Tibial nerve (tissue), 4 donors: ENCODE measurements at regions not wholly inside any gene's neighbourhood (a gene's known extent, or its start where the extent isn't known, plus 50 kb on each side); places are given as distances from the start of the nearest gene placed in this dataset.

Experiments used
- DNase-seq, 2 donors: peaks; one replicate each; pipeline ENCODE4 v3.0.0-alpha.2; 2019; ENCODE audit warnings: low spot score in 2 of 2
- H3K27ac ChIP-seq, 4 donors: fragments of 200-600 bp; sonication (generic) in 3 of 4; one replicate each; pipeline ENCODE4 v1.5.1; 2017 to 2019; ENCODE audit warnings: mild to moderate bottlenecking in 1 of 4
- H3K27me3 ChIP-seq, 2 donors: fragments of 200-600 bp; sonication (generic) in 1 of 2; one replicate each; pipeline versions ENCODE4 v1.5.1 to v1.6.0; 2017 to 2019
- H3K36me3 ChIP-seq, 3 donors: fragments of 200-600 bp; sonication (generic); one replicate each; pipeline ENCODE4 v1.5.1; 2018 to 2019
- H3K4me1 ChIP-seq, 4 donors: fragments of 200-600 bp; sonication (generic) in 3 of 4; one replicate each; pipeline ENCODE4 v1.5.1; 2017 to 2019
- H3K4me3 ChIP-seq, 4 donors: fragments of 200-600 bp; sonication (generic) in 3 of 4; one replicate each; pipeline ENCODE4 v1.5.1; 2017 to 2019; ENCODE audit warnings: mild to moderate bottlenecking in 1 of 4, moderate library complexity in 1 of 4
- H3K9me3 ChIP-seq, 4 donors: fragments of 200-600 bp; sonication (generic) in 3 of 4; one replicate each; pipeline ENCODE4 v1.5.1; 2017 to 2019
- CTCF ChIP-seq, 5 experiments: fragments of 200-600 bp in 3 of 5; fragments of 450-650 bp in 2 of 5; sonication (generic) in 3 of 5; IDR thresholded peaks; one replicate each; pipeline ENCODE4 v1.5.1; 2016 to 2019; ENCODE audit warnings: antibody characterized with exemption in 5 of 5, mild to moderate bottlenecking in 3 of 5, moderate library complexity in 2 of 5
- EP300 ChIP-seq, 2 donors: sonication (generic); formaldehyde crosslinking; IDR thresholded peaks; one replicate each; pipeline ENCODE4 v1.6.1; 2017; ENCODE audit warnings: antibody characterized with exemption in 2 of 2, mild to moderate bottlenecking in 1 of 2
- POLR2A ChIP-seq, 2 donors: fragments of 450-650 bp; IDR thresholded peaks; one replicate each; pipeline ENCODE4 v1.6.1; 2017; ENCODE audit warnings: antibody characterized with exemption in 2 of 2, mild to moderate bottlenecking in 2 of 2, moderate library complexity in 2 of 2
- WGBS, 2 donors: methylation state at CpG; one replicate each; pipeline ENCODE4 v1.1.5; 2018; 5-methylcytosine and 5-hydroxymethylcytosine counted together

- H3K4me3 ChIP-seq: no peak overlapping the region
- H3K9me3 ChIP-seq: no peaks in the 10 kb centered on the region
- 73 to 81% methylated on average over 5 of the region's 5 CpGs for WGBS, 2 donors
- no peaks in the 10 kb centered on the region for H3K27me3 ChIP-seq
- H3K27ac ChIP-seq: no peak overlapping the region
- TF ChIP-seq EP300 (IDR thresholded peaks at IDR 0.05): no peak
- TF ChIP-seq CTCF (IDR thresholded peaks at IDR 0.05): no peak
- TF ChIP-seq POLR2A (IDR thresholded peaks at IDR 0.05): no peak
- H3K4me1 ChIP-seq: peaks cover 0 to 8% (median 3%) of the 10 kb centered on the region in 4 donors
- DNase-seq: no peak
- no peaks in the 10 kb centered on the region for H3K36me3 ChIP-seq
Observed at GRCh38 chr14:65356327-65356836, 56.1 kb upstream of the FUT8 start.

GRCh38 chr14:65357113-65357512 is 55.4 kb upstream of the FUT8 start:
- TF ChIP-seq POLR2A (IDR thresholded peaks at IDR 0.05) (no peak), EP300 (IDR thresholded peaks at IDR 0.05) (no peak), CTCF (IDR thresholded peaks at IDR 0.05) (no peak)
- no peak overlapping the region for H3K27ac ChIP-seq
- no peaks in the 10 kb centered on the region for H3K9me3 ChIP-seq
- peaks cover 0 to 12% (median 4%) of the 10 kb centered on the region in 4 donors for H3K4me1 ChIP-seq
- no peaks in the 10 kb centered on the region for H3K27me3 ChIP-seq
- WGBS, 2 donors: 51 to 61% methylated on average over 2 of the region's 2 CpGs
- H3K36me3 ChIP-seq: no peaks in the 10 kb centered on the region
- no peak for DNase-seq
- H3K4me3 ChIP-seq: no peak overlapping the region

GRCh38 chr14:65357689-65358088 is 54.8 kb upstream of the FUT8 start:
- Histone ChIP-seq H3K4me3 (no peak overlapping the region), H3K27ac (no peak overlapping the region), H3K9me3 (no peaks in the 10 kb centered on the region), H3K36me3 (no peaks in the 10 kb centered on the region), H3K27me3 (no peaks in the 10 kb centered on the region), H3K4me1 (peaks cover 0 to 16% (median 4%) of the 10 kb centered on the region in 4 donors)
- no peak for DNase-seq
- TF ChIP-seq POLR2A (IDR thresholded peaks at IDR 0.05): no peak
- TF ChIP-seq EP300 (IDR thresholded peaks at IDR 0.05): no peak
- TF ChIP-seq CTCF (IDR thresholded peaks at IDR 0.05): no peak

GRCh38 chr14:65359503-65359902 is 53.0 kb upstream of the FUT8 start:
- no peak for DNase-seq
- Histone ChIP-seq H3K27me3 (no peaks in the 10 kb centered on the region), H3K36me3 (no peaks in the 10 kb centered on the region), H3K4me1 (peaks cover 0 to 16% (median 4%) of the 10 kb centered on the region in 4 donors), H3K4me3 (no peak overlapping the region), H3K27ac (no peak overlapping the region), H3K9me3 (no peaks in the 10 kb centered on the region)
- WGBS, 2 donors: 33 to 35% methylated on average over 3 of the region's 3 CpGs
- no peak for TF ChIP-seq CTCF (IDR thresholded peaks at IDR 0.05)
- TF ChIP-seq POLR2A (IDR thresholded peaks at IDR 0.05): no peak
- no peak for TF ChIP-seq EP300 (IDR thresholded peaks at IDR 0.05)

- Histone ChIP-seq H3K36me3 (no peaks in the 10 kb centered on the region), H3K27me3 (no peaks in the 10 kb centered on the region), H3K9me3 (no peaks in the 10 kb centered on the region), H3K4me1 (peaks cover 0 to 16% (median 4%) of the 10 kb centered on the region in 4 donors), H3K4me3 (no peak overlapping the region), H3K27ac (no peak overlapping the region)
- TF ChIP-seq EP300 (IDR thresholded peaks at IDR 0.05) (no peak), POLR2A (IDR thresholded peaks at IDR 0.05) (no peak), CTCF (IDR thresholded peaks at IDR 0.05) (no peak)
- 75 to 80% methylated on average over 2 of the region's 2 CpGs for WGBS, 2 donors
- DNase-seq: no peak
Observed at GRCh38 chr14:65360144-65360784, 52.3 kb upstream of the FUT8 start.
